Panc1 (cell line): ENCODE measurements at regions not wholly inside any gene's neighbourhood (a gene's known extent, or its start where the extent isn't known, plus 50 kb on each side); places are given as distances from the start of the nearest gene placed in this dataset.

Experiments
- ATAC-seq: fragments of 200-7000 bp; cut with Tn5 transposase; 2 replicates; pipeline ENCODE4 v1.9.1; 2020; ENCODE audit warnings: mild to moderate bottlenecking, moderate library complexity
- BruUV-seq: library from RNA; stranded (reverse); fragments of 400-500 nt; replicated peaks from 2 replicates; lab custom pipeline; 2021; lab: Mats Ljungman, UMichigan
- CTCF ChIA-PET: fragments of 300-600 bp; sonication (Branson Sonifier 250); formaldehyde crosslinking; loops from one replicate; lab custom pipeline; 2022; ENCODE audit warnings: antibody characterized with exemption; lab: Charles Lee
- POLR2A ChIA-PET: fragments of 300-600 bp; sonication (Branson Sonifier 250); formaldehyde crosslinking; loops from one replicate; lab custom pipeline; 2022; ENCODE audit warnings: antibody characterized with exemption; lab: Charles Lee
- DNase-seq: peaks from one replicate; pipeline ENCODE4 v3.0.0-alpha.2; 2010; ENCODE audit warnings: low read depth, low spot score
- H3K27ac ChIP-seq: 2 replicates; pipeline ENCODE4 v1.5.1; 2011; ENCODE audit warnings: mild to moderate bottlenecking, low read length, inconsistent platforms
- H3K27me3 ChIP-seq: fragments of 200-500 bp; sonication (Bioruptor generic); 2 replicates; pipeline ENCODE4 v1.6.0; 2014; ENCODE audit warnings: low read length, inconsistent platforms; ENCODE audit not compliant: control insufficient read depth, insufficient read depth
- H3K36me3 ChIP-seq: fragments of 200-500 bp; sonication (Bioruptor generic); 2 replicates; pipeline ENCODE4 v1.5.1; 2014; ENCODE audit warnings: inconsistent platforms, mild to moderate bottlenecking, low read length, moderate library complexity; ENCODE audit not compliant: control insufficient read depth, insufficient read depth
- H3K4me1 ChIP-seq: 2 replicates; pipeline ENCODE4 v1.5.1; 2011; ENCODE audit warnings: inconsistent platforms, mild to moderate bottlenecking, low read length, moderate library complexity; ENCODE audit not compliant: control insufficient read depth, insufficient read depth
- H3K4me3 ChIP-seq, 2 experiments: 2 replicates each; pipeline ENCODE4 v1.5.1; 2011 to 2012; ENCODE audit warnings: low read depth in 2 of 2, low read length in 2 of 2, mild to moderate bottlenecking in 2 of 2, inconsistent platforms in 1 of 2, moderate library complexity in 1 of 2
- H3K9me3 ChIP-seq: fragments of 200-500 bp; sonication (Bioruptor generic); 2 replicates; pipeline ENCODE4 v1.5.1; 2014; ENCODE audit warnings: low read depth, mild to moderate bottlenecking, inconsistent platforms, low read length, moderate library complexity; ENCODE audit not compliant: control insufficient read depth, insufficient read depth
- CTCF ChIP-seq: fragments of 450-650 bp; IDR thresholded peaks from 2 replicates; pipeline ENCODE4 v1.5.1; 2017; ENCODE audit warnings: mild to moderate bottlenecking
- POLR2AphosphoS5 ChIP-seq: IDR thresholded peaks from 2 replicates; pipeline ENCODE4 v1.6.1; 2012; ENCODE audit warnings: mild to moderate bottlenecking, low read depth, low read length, moderate library complexity
- REST ChIP-seq, 2 experiments: IDR thresholded peaks; 2 replicates each; pipeline ENCODE4 v1.6.1; 2011 to 2012; ENCODE audit warnings: low read depth in 2 of 2, control low read depth in 1 of 2, low read length in 1 of 2, mild to moderate bottlenecking in 1 of 2, moderate library complexity in 1 of 2; ENCODE audit not compliant: insufficient read depth in 1 of 2
- SIN3A ChIP-seq: IDR thresholded peaks from 2 replicates; pipeline ENCODE4 v1.6.1; 2012; ENCODE audit warnings: low read depth, mild to moderate bottlenecking, low read length, moderate library complexity, borderline replicate concordance; ENCODE audit not compliant: insufficient read depth
- TCF7L2 ChIP-seq: IDR thresholded peaks from 2 replicates; pipeline ENCODE4 v1.6.1; 2011; ENCODE audit warnings: mild to moderate bottlenecking, low read depth, low read length, inconsistent platforms
- in situ Hi-C: cut with HindIII; loops from 2 replicates; pipeline ENCODE4 v1.10.0; 2016; ENCODE audit warnings: low sequenced_read_pairs, low pct_unique_long_range_greater_than_20kb
- intact Hi-C: fragments of 100-400 bp; cut with micrococcal nuclease; formaldehyde crosslinking; loops from one replicate; pipeline ENCODE4 v1.10.0; 2022; ENCODE audit not compliant: unreplicated experiment

GRCh38 chr5:158639881-158640592, 459.7 kb downstream of the EBF1 start:
- no peak overlapping the region for H3K4me3 ChIP-seq
- H3K27me3 ChIP-seq: no peaks in the 10 kb centered on the region
- in situ Hi-C loops: no loop called here
- intact Hi-C loops: no loop called here
- no TSS peak for BruUV-seq
- ATAC-seq (no peak), DNase-seq (no peak)
- H3K36me3 ChIP-seq: no peaks in the 10 kb centered on the region
- CTCF ChIA-PET: no interaction called here
- POLR2A ChIA-PET: no interaction called here
- no peak overlapping the region for H3K27ac ChIP-seq
- no peak for TF ChIP-seq POLR2AphosphoS5
- TF ChIP-seq TCF7L2: no peak
- TF ChIP-seq CTCF: no peak
- no peak for TF ChIP-seq REST (IDR thresholded peaks at IDR 0.05; ENCODE audit: insufficient read depth in 1 of 2, low read depth in 2 of 2, low read length in 1 of 2)
- TF ChIP-seq SIN3A: no peak
- H3K9me3 ChIP-seq: no peaks in the 10 kb centered on the region
- no peaks in the 10 kb centered on the region for H3K4me1 ChIP-seq

GRCh38 chr5:158638396-158638795, 461.3 kb downstream of the EBF1 start:
- DNase-seq (no peak), ATAC-seq (no peak)
- POLR2A ChIA-PET: no interaction called here
- BruUV-seq: no TSS peak
- Histone ChIP-seq H3K36me3 (no peaks in the 10 kb centered on the region), H3K27ac (no peak overlapping the region), H3K4me1 (no peaks in the 10 kb centered on the region), H3K4me3 (no peak overlapping the region), H3K27me3 (no peaks in the 10 kb centered on the region), H3K9me3 (no peaks in the 10 kb centered on the region)
- in situ Hi-C loops: no loop called here
- no peak for TF ChIP-seq SIN3A
- no peak for TF ChIP-seq TCF7L2
- TF ChIP-seq CTCF: no peak
- TF ChIP-seq REST (IDR thresholded peaks at IDR 0.05; ENCODE audit: insufficient read depth in 1 of 2, low read depth in 2 of 2, low read length in 1 of 2): no peak
- no peak for TF ChIP-seq POLR2AphosphoS5
- CTCF ChIA-PET: no interaction called here
- intact Hi-C loops: no loop called here
